ENCODE measurements at regions not wholly inside any gene's neighbourhood (a gene's known extent, or its start where the extent isn't known, plus 50 kb on each side); places are given as distances from the start of the nearest gene placed in this dataset.

DNA sequence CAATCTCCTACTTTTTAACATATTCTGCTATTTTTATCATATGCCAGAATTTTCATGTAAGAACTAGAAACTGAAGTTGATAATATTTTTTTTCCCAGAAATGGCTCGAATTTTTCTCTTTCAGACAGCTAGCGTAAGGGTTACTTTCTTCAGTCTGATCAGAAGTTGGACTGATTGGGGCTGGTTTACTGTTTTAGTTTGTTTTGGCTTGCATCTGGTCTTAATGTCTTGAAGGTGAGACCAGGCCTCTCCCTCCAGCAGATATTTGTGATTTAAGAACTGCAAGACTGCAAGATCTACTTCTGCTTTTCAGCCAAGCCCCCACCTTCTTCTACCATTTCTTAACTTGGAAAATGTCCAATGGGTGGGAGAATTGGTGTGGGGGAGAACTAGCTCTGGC lies 266.4 kb downstream of the HAPSTR1 start:
- DNase-seq (ENCODE audit: extremely low read depth, low read depth) = no peak
- TF ChIP-seq, protein P1, sequence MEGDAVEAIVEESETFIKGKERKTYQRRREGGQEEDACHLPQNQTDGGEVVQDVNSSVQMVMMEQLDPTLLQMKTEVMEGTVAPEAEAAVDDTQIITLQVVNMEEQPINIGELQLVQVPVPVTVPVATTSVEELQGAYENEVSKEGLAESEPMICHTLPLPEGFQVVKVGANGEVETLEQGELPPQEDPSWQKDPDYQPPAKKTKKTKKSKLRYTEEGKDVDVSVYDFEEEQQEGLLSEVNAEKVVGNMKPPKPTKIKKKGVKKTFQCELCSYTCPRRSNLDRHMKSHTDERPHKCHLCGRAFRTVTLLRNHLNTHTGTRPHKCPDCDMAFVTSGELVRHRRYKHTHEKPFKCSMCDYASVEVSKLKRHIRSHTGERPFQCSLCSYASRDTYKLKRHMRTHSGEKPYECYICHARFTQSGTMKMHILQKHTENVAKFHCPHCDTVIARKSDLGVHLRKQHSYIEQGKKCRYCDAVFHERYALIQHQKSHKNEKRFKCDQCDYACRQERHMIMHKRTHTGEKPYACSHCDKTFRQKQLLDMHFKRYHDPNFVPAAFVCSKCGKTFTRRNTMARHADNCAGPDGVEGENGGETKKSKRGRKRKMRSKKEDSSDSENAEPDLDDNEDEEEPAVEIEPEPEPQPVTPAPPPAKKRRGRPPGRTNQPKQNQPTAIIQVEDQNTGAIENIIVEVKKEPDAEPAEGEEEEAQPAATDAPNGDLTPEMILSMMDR (IDR thresholded peaks at IDR 0.05; ENCODE audit: low read depth, low read length, missing control alignments) = no peak
- no peak overlapping the region for H3K4me3 ChIP-seq (replicated peaks; ENCODE audit: low read depth, low read length)

DNA sequence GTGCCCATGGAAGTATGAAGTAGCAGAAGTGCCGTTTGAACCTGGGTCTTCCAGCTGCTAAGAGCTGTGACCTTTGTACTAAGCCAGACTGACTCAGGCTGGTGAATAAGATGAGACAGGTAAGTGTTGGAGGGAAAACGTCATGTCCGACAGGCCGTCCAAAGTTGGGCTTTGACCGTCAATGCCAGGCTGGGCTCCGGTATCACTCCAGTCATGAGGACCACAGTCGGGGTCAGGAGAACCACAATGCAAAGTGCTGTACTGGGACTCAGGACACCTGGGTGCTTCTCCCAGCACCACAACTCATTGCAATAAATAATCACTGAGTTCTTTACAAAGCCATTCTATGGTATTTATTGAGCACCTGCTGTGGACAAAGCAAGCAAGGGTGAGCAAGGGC lies 268.6 kb downstream of the HAPSTR1 start:
- H3K4me3 ChIP-seq (replicated peaks; ENCODE audit: low read depth, low read length) = no peak overlapping the region
- no peak for DNase-seq (ENCODE audit: extremely low read depth, low read depth)
- TF ChIP-seq, protein P1 (IDR thresholded peaks at IDR 0.05; ENCODE audit: low read depth, low read length, missing control alignments) = no peak

GRCh38 chr16:9362050-9362449 lies 270.6 kb downstream of the HAPSTR1 start:
- TF ChIP-seq, protein P1 (IDR thresholded peaks at IDR 0.05; ENCODE audit: low read depth, low read length, missing control alignments) = no peak
- no peak overlapping the region for H3K4me3 ChIP-seq (replicated peaks; ENCODE audit: low read depth, low read length)
- DNase-seq (ENCODE audit: extremely low read depth, low read depth) = no peak

GRCh38 chr16:9362604-9363003 lies 271.2 kb downstream of the HAPSTR1 start:
- no peak for DNase-seq (ENCODE audit: extremely low read depth, low read depth)
- no peak overlapping the region for H3K4me3 ChIP-seq (replicated peaks; ENCODE audit: low read depth, low read length)
- TF ChIP-seq, protein P1 (IDR thresholded peaks at IDR 0.05; ENCODE audit: low read depth, low read length, missing control alignments) = no peak

DNA sequence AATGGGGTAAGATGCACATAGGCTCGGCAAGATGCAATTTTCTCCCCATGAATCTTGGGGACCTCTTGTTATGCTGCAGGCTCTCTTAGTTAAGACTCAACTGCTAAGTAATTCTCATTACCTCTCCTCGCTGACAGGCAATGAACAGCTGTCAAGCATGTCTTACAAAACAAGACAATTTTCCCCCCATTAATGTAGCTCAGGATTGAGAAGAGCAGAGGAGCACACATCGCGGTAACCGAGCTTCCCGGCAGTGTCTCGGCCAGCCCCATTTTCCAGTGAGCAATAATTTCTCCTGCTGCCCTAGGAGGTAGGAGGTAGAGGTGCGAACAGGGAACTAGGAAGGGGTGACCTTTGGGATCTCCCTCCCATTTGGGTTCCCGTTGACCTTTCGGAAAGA lies 272.1 kb downstream of the HAPSTR1 start:
- H3K4me3 ChIP-seq (replicated peaks; ENCODE audit: low read depth, low read length) = no peak overlapping the region
- DNase-seq (ENCODE audit: extremely low read depth, low read depth) = no peak
- TF ChIP-seq, protein P1 (IDR thresholded peaks at IDR 0.05; ENCODE audit: low read depth, low read length, missing control alignments) = no peak

DNA sequence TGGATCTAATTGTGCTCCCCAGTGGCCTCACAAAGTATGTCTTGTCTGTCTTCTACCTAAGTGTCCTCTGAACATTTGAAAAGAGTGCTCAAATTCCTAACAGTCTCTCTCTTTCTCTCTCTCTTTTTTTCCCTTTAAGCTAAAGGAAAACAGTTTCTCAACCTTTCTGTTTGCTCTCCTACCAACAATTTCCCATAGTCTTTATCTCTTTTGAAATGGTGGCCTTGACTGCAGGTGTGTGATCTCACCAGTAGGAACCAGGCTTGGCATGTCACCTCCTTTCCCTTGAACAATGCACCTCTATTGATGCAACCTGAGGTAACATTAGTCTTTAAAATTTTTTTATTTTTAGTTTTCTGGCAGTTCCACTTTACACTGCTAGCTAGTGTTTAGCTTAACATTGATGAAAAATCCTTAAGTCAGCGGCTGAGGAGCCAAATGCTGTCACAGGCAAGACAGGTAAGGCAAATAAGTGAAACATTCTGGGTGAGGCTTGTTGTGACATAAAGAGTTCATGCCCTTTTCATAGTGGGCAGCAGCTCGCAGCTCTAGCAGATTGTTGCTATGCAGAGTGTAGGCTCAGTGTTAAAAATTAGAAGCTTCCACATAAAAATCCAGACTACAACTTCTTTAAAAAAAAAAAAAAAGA lies 273.4 kb downstream of the HAPSTR1 start:
- DNase-seq (ENCODE audit: extremely low read depth, low read depth) = no peak
- no peak overlapping the region for H3K4me3 ChIP-seq (replicated peaks; ENCODE audit: low read depth, low read length)
- TF ChIP-seq, protein P1 (IDR thresholded peaks at IDR 0.05; ENCODE audit: low read depth, low read length, missing control alignments) = no peak

- no peak for DNase-seq (ENCODE audit: extremely low read depth, low read depth)
- TF ChIP-seq, protein P1 (IDR thresholded peaks at IDR 0.05; ENCODE audit: low read depth, low read length, missing control alignments) = no peak
- H3K4me3 ChIP-seq (replicated peaks; ENCODE audit: low read depth, low read length) = no peak overlapping the region
Measured at GRCh38 chr16:9365370-9365728, 273.9 kb downstream of the HAPSTR1 start.
